Neuronal stem cell (in vitro differentiated cells): ENCODE measurements at regions not wholly inside any gene's neighbourhood (a gene's known extent, or its start where the extent isn't known, plus 50 kb on each side); places are given as distances from the start of the nearest gene placed in this dataset. TPM values are rescaled to one million over a fixed set of nuclear protein-coding genes. Genes with fewer than 3 reads are reported as not detected.

Experiments
- DNase-seq: peaks from one replicate; pipeline ENCODE4 v3.0.0-alpha.2; 2013; ENCODE audit warnings: low spot score
- H2AFZ ChIP-seq: one replicate; pipeline ENCODE4 v1.6.1; 2013; ENCODE audit warnings: mild to moderate bottlenecking, low read length, inconsistent platforms
- H2AK5ac ChIP-seq: 2 replicates; pipeline ENCODE4 v1.6.1; 2013; ENCODE audit warnings: low read depth, mild to moderate bottlenecking, inconsistent platforms, low read length, moderate library complexity, mixed read lengths
- H2BK120ac ChIP-seq: 2 replicates; pipeline ENCODE4 v1.6.1; 2013; ENCODE audit warnings: low read depth, mild to moderate bottlenecking, inconsistent platforms, low read length, moderate library complexity, mixed read lengths
- H2BK12ac ChIP-seq: one replicate; pipeline ENCODE4 v1.6.1; 2013; ENCODE audit warnings: low read length, inconsistent platforms
- H2BK15ac ChIP-seq: 2 replicates; pipeline ENCODE4 v1.6.1; 2013; ENCODE audit warnings: mild to moderate bottlenecking, low read length, inconsistent platforms, mixed read lengths
- H2BK5ac ChIP-seq: one replicate; pipeline ENCODE4 v1.6.1; 2013; ENCODE audit warnings: inconsistent platforms, mild to moderate bottlenecking, low read length, moderate library complexity
- H3K14ac ChIP-seq: one replicate; pipeline ENCODE4 v1.6.1; 2013; ENCODE audit warnings: low read length, inconsistent platforms
- H3K18ac ChIP-seq: 2 replicates; pipeline ENCODE4 v1.6.1; 2013; ENCODE audit warnings: low read length, inconsistent platforms
- H3K23ac ChIP-seq: 2 replicates; pipeline ENCODE4 v1.6.1; 2013; ENCODE audit warnings: low read depth, mild to moderate bottlenecking, mixed read lengths, low read length, inconsistent platforms; ENCODE audit not compliant: poor library complexity
- H3K27ac ChIP-seq: replicated peaks from 3 replicates; pipeline ENCODE4 v1.5.1; 2013; ENCODE audit warnings: low read length, inconsistent platforms
- H3K27me3 ChIP-seq, 3 experiments: 2 replicates each; pipeline ENCODE4 v1.6.1; 2013; ENCODE audit warnings: low read length in 3 of 3, mild to moderate bottlenecking in 2 of 3, inconsistent platforms in 1 of 3, low read depth in 1 of 3, mixed read lengths in 1 of 3, moderate library complexity in 1 of 3; ENCODE audit not compliant: control insufficient read depth in 3 of 3, insufficient read depth in 3 of 3
- H3K36me3 ChIP-seq, 2 donors: replicated peaks in 1 of 2; 2 replicates each; pipeline ENCODE4 v1.6.1; 2013; ENCODE audit warnings: low read length in 2 of 2; ENCODE audit not compliant: control insufficient read depth in 2 of 2, insufficient read depth in 2 of 2
- H3K4ac ChIP-seq: 2 replicates; pipeline ENCODE4 v1.6.1; 2013; ENCODE audit warnings: inconsistent platforms, mild to moderate bottlenecking, low read length, moderate library complexity
- H3K4me1 ChIP-seq, 2 donors: 1 replicate in 1 of 2; 2 replicates in 1 of 2; pipeline ENCODE4 v1.6.1; 2013; ENCODE audit warnings: low read length in 2 of 2, low read depth in 1 of 2; ENCODE audit not compliant: control insufficient read depth in 2 of 2, insufficient read depth in 1 of 2
- H3K4me2 ChIP-seq: one replicate; pipeline ENCODE4 v1.6.1; 2013; ENCODE audit warnings: mild to moderate bottlenecking, low read length, inconsistent platforms; ENCODE audit not compliant: insufficient read depth, poor library complexity, severe bottlenecking
- H3K4me3 ChIP-seq, 2 donors: 2 replicates each; pipeline ENCODE4 v1.5.1; 2013; ENCODE audit warnings: low read length in 2 of 2, mild to moderate bottlenecking in 2 of 2, inconsistent platforms in 1 of 2, moderate library complexity in 1 of 2
- H3K79me1 ChIP-seq: one replicate; pipeline ENCODE4 v1.6.1; 2013; ENCODE audit warnings: low read depth, mild to moderate bottlenecking, inconsistent platforms, low read length, moderate library complexity
- H3K9ac ChIP-seq: one replicate; pipeline ENCODE4 v1.6.1; 2013; ENCODE audit warnings: mild to moderate bottlenecking, low read depth, low read length, inconsistent platforms; ENCODE audit not compliant: poor library complexity
- H3K9me3 ChIP-seq, 2 donors: replicated peaks in 1 of 2; 2 replicates each; pipeline versions ENCODE3 to v1.6.1; 2013; ENCODE audit warnings: low read length in 2 of 2, mild to moderate bottlenecking in 2 of 2, inconsistent platforms in 1 of 2, low read depth in 1 of 2, mixed read lengths in 1 of 2, moderate library complexity in 1 of 2; ENCODE audit not compliant: control insufficient read depth in 2 of 2, insufficient read depth in 1 of 2
- H4K8ac ChIP-seq: one replicate; pipeline ENCODE4 v1.6.1; 2013; ENCODE audit warnings: low read depth, mild to moderate bottlenecking, inconsistent platforms, low read length, moderate library complexity
- H4K91ac ChIP-seq: one replicate; pipeline ENCODE4 v1.6.1; 2013; ENCODE audit warnings: low read length, low read depth, mild to moderate bottlenecking, inconsistent platforms; ENCODE audit not compliant: poor library complexity
- WGBS, 2 donors: extraction: QIAGEN DNeasy Blood & Tissue Kit; methylation state at CpG; one replicate each; pipeline ENCODE4 v1.1.7; 2013; ENCODE audit warnings: missing lambda C conversion rate in 2 of 2, mixed read lengths in 1 of 2; ENCODE audit not compliant: insufficient read length in 2 of 2, insufficient replicate concordance in 1 of 2; ENCODE audit errors: extremely low coverage in 2 of 2; 5-methylcytosine and 5-hydroxymethylcytosine counted together
- small RNA-seq: library from polyadenylated mRNA; stranded (forward); fragments of <200 nt; extraction: miRNeasy Mini kit (QIAGEN cat#:217004); gene quantifications from one replicate; pipeline ENCODE3, GENCODE V24; 2013; ENCODE audit not compliant: insufficient read depth

GRCh38 chr2:121165038-121165542, 119.9 kb downstream of the TFCP2L1 start:
- H3K14ac ChIP-seq: no peak overlapping the region
- H3K4ac ChIP-seq: no peak overlapping the region
- H2BK5ac ChIP-seq: no peak overlapping the region
- H2BK15ac ChIP-seq: no peak overlapping the region
- WGBS, 2 donors: no CpG with 5 or more reads among the region's 1 CpG
- no peak overlapping the region for H4K91ac ChIP-seq
- H4K8ac ChIP-seq: no peak overlapping the region
- DNase-seq: no peak
- H2AFZ ChIP-seq: no peak overlapping the region
- H3K4me1 ChIP-seq: no peaks in the 10 kb centered on the region
- H3K36me3 ChIP-seq: no peaks in the 10 kb centered on the region
- H2AK5ac ChIP-seq: no peak overlapping the region
- no peaks in the 10 kb centered on the region for H3K79me1 ChIP-seq
- no peak overlapping the region for H3K4me3 ChIP-seq
- no peak overlapping the region for H3K18ac ChIP-seq
- no peak overlapping the region for H3K27ac ChIP-seq
- no peak overlapping the region for H2BK120ac ChIP-seq
- H2BK12ac ChIP-seq: no peak overlapping the region
- no peaks in the 10 kb centered on the region for H3K9me3 ChIP-seq
- no peak overlapping the region for H3K9ac ChIP-seq
- H3K23ac ChIP-seq: no peak overlapping the region
- no peak overlapping the region for H3K4me2 ChIP-seq
- no peaks in the 10 kb centered on the region for H3K27me3 ChIP-seq

Small RNAs in the stretch of these regions (small RNA-seq; reads per million reads assigned to genes)
- not detected for gene RF00019
